NCI-H1417 (cell line): ENCODE measurements at regions not wholly inside any gene's neighbourhood (a gene's known extent, or its start where the extent isn't known, plus 50 kb on each side); places are given as distances from the start of the nearest gene placed in this dataset.
A peak's percentile ranks its signal among the peaks of the same experiment; 100 is the strongest.

Experiments
- DNase-seq, 3 experiments: peaks; one replicate each; lab custom pipeline; 2025; lab: John Stamatoyannopoulos, UW

DNA sequence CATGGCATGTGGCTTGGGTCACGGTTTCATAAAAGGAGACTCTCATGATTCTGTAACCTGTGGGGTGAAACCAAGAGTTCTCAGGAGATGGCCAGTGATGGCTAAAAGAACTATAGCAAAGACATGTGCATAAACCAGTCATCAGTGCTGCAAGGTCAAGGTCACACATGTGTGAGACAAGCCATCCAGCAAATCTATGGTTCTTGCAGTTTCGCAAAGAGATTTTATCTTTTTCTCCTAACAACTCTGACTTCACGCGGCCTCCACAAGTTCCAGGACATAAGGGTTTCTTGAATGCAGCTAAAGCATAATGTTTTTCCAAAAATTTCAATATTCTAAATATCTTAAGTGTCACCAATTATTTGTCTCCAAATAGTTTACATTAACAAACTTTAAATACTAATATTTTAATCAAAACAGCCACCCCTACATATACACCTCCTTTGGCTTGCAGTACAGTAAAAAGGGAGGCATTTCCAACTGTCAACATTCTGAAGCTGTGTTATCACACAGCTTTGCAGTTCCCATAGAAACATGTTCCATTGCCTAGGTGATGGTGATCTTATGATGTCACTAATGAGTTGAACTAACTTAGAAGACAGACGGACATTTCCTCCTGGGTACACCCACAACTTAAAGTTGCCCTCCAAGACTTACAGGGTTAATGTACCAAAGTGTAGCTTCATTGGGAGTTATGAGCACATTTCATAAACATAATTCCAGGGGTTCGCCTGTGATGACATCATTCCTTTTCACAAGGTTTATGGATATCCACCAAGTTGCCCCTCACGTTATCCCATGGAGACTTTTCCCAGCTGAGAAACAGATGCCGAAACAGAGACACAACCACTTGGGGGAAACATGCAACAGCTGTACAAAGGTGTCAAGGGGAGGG is 250.9 kb upstream of the PDE10A start:
- DNase-seq: no peak

DNA sequence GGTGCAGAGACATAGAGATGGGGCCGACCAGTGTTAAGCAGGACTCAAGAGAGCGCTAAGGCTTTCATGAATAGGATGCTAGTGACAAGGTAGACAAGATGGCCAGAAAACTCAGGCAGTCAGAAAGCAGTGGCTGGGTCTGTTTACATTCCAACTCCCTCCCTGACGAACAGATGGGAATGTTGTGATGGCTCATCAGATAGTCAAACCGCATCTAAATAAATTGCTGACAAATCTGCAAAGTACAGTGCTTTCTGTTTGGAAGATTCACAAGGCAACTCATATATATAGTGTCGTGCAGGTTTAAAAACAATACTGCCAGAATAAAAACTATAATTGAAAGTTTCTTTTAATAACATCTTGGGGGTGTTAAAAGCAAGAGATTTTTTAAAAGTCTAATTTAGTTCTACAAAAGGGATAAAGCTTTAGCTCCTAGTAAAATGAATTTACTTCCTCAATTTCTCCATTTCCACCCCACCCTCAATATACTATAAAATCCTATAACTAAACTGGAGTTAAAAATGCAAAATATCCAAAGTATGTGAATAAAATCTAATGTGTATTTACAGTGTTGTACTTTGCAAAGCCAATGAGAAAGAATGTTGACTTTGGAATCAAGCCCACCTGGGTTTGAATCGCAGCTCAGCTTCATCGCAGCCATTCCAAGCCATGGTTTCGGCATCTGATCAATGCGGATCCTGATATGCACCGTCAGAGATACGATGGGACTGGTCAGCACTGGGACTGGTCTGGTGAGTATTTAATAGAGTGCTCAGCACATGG is 247.3 kb upstream of the PDE10A start:
- no peak for DNase-seq

DNA sequence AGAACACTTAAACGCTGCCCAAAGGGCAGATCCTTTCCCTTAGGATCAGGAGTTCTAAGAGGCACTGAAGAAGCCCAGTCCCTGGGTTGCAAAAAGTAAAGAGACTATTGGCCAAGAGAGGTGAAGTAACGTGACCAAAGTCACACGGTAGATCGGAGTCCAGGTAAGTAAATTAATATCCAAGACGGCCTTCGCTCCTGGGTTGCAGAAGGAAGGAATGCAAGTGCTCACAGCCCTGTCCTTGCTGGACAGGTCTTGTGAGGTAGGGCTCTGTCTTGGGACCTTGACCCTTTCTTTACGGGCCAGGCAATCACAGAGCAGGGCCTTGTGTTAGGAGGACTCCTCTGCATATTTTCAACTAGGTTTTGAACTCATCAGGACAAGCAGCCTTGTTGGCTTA is 243.7 kb upstream of the PDE10A start:
- DNase-seq: no peak

DNA sequence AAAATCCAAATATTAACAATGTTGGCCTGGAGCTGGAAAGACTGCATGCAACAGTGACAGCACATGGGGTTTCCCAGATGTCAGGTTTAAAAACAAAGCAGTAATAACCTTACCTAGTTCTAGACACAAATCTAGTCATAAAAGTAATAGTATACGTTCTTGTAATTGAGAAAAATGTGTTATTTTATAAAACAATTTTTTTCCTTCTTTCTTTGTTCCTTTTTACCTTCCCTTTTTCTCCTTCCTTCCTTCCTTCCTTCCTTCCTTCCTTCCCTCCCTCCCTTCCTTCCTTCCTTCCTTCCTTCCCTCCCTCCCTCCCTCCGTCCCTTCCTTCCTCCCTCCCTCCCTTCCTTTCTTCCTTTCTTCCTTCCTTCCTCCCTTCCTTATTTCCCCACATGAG is 242.7 kb upstream of the PDE10A start:
- no peak for DNase-seq

DNA sequence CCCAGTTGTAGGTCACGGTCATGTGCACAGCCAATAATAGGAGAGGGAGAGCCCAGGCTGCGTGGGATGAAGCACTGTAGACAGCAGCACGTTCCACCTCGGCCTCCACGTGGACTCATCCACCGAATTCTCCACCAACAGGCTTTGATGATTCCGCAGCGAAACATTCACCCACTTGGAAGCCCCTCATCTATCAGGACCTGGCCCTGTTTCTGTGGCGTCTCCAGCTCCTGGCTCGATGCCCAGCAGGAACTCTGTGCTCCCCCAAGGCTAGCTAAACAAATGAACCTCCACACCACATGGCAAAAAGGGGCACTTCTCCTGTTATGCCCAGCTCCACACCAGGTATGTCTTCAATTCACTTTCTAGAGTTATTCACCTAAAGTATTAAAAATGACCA is 237.9 kb upstream of the PDE10A start:
- no peak for DNase-seq

DNA sequence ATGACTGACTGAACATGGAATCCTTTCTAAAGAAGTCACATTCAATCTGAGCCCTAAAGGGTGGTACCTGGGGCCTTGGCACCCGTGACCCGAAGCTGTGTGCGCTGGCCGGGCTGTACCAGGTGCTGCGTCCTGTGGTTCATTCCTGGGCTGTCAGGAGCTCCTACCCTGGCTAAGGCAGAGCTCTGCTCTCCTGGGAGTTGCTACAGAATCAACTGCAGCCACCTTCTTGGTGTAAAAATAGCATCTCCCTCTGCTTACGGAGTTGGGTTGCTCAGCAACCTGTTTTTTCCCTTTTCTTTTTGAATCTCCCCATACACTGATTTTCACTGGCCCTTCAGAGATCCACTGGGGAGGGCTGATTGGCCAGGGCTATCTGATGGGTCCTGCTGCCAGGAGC is 236.6 kb upstream of the PDE10A start:
- DNase-seq: no peak

DNA sequence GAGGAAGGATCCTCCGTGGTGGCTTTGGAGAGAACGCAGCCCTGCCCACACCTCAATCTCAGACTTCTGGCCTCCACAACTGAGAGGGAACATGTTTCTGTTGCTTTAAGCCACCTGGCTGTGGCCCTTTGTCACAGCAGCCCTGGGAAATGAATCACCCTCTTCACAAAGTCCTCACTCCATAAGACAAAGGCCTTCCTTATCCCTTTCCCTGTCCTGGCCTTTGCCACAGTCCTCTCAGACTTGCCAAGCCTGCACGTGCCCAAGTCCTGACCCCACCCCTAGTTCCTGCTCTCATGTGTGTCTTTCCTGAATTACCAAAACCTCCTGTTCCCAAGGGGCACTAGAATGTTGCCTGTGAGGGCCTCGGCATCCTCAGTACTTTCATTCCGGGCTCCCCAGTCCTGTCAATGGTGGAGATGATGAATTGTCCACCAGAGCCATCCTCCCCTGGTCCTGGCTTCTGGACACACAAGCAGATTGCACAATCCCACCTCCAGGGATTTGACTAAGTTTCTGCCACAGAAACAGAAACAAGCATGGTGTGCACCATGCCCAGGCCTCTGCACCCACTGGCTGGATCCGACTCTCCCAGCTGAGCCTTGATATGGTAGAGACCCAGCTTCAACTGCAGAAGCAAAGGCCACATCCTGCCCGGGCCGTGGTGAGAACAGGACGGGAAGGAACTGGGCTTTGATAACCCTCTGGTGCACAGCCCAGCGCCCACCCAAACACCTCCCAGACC is 232.6 kb upstream of the PDE10A start:
- no peak for DNase-seq

DNA sequence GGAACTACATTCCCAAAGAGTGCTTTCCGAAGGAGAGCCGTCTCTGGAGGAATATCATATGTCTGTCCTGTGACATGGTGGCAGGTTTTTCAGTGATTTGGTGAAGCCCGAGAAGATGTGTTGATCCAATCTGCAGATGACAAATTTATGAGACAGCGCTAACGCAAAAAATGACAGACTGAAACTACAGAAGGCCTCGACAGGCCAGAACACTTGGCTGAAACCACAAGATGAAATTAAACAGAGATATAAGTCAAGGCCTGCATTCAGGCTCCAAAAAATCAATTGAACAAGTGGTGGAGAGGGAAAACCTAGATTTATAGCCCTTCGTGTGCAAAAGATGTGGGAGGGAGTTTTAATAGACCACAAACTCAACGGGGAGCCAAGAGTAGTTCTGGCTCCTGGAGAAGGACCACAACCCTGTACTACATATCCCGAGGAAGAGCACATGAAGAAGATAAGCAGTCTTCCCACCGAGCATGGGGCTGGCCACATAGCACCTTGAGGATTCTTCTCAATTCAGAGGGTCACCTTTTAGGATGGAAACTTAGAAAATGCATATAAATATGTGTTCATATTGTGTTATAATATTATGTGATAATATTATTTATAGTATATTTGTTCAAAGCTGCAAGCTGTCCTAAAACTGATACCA is 231.3 kb upstream of the PDE10A start:
- no peak for DNase-seq

DNA sequence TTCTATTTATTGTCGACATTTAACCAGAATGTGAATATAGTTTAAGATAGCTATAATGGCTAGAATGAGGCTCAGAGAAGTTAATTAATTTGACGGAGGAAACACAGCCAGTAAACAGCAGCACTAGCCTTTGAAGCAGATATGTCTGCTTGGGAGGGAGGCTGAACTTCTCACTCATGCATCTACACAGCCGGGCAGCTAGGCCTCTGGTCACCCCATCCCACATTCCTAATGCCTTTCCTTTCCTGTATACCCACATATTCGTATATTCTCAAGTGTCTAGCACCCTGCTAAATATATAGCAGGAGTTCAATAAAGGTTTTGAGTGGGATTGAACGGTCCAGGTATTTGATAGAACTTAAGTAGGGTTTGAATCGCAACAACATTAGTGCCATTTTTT is 230.4 kb upstream of the PDE10A start:
- DNase-seq: no peak

DNA sequence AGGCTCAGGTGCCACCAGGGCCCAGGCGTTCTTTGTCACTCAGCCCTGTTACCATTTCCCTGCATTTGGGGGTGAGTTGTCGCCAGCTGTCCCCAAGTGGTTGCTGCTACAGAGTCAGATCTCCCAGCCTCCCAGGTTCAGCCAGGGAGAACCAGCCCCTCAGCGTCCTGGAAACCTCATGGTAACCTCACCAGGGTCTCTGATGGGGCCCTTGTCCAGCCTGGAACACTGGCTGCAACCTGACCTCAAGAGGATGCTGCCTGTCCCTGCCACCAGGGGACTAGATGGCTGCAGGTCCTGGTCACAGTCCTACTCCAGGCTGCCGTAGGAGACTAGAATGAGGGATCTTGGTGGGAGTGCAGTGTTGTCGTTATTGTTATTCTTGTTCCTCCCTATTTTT is 228.3 kb upstream of the PDE10A start:
- no peak for DNase-seq

DNA sequence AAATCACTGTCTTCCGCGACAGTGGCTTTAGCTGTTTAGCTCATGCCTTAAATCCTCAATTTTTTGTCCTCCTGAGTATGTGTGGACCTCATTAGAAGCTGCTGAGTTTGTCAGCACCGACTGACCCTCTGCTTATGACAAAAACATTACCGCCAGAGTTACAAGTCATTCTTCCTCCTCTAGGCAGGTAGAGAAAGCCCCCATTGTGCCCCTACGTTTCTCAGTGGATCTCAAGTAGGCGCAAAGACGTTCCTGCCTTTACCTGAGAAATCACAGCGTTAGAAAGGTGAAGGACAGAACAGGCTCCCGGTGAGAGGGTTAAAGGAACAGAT is 227.3 kb upstream of the PDE10A start:
- DNase-seq: no peak

DNA sequence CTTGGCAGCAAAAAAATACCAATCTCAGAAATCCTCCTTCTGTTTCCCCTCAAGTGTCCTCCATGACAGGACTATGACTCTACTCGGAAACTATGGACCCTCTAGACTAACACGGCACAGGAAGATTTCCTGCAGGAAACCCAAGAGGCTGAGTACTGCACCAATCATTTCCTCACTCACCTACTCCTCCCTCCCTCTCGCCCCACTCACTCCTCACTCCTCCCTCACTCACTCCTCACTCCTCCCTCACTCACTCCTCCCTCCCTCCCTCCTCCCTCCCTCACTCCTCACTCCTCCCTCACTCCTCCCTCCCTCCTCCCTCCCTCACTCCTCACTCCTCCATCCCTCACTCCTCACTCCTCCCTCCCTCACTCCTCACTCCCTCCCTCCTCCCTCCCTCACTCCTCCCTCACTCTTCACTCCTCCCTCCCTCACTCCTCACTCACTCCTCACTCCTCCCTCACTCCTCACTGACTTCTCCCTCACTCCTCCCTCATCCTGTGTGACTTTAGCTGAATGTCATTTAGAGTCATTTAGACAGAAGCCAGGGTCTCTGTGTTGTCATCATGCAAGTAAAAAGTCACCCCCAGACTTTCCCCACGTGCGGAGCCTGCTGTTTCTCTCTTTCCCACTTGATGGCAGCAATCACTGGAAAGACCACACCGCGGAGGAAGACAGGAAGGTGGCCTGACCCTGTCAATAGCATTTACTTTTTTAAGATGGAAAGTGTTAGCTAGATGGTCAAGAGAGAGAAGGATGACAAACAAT is 226.8 kb upstream of the PDE10A start:
- peak in 1 of 3 experiments; percentile 24 for DNase-seq

DNA sequence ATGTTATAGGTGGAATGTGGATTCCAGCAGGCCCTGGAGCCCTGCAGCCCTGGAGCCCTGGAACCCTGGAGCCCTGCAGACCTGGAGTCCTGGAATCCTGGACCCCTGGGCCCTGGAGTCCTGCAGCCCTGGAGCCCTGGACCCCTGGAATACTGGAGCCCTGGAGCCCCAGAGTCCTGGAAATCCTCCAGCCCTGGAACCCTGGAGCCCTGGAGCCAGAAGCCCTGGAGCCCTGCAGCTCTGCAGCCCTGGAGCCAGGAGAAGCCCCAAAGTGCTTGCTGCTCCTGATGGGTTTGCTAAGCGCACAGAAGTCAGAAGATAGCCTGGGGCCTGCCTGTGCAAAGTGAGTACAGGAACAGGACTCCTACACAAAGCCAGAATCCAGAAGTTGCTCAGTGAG is 223.1 kb upstream of the PDE10A start:
- DNase-seq: no peak

DNA sequence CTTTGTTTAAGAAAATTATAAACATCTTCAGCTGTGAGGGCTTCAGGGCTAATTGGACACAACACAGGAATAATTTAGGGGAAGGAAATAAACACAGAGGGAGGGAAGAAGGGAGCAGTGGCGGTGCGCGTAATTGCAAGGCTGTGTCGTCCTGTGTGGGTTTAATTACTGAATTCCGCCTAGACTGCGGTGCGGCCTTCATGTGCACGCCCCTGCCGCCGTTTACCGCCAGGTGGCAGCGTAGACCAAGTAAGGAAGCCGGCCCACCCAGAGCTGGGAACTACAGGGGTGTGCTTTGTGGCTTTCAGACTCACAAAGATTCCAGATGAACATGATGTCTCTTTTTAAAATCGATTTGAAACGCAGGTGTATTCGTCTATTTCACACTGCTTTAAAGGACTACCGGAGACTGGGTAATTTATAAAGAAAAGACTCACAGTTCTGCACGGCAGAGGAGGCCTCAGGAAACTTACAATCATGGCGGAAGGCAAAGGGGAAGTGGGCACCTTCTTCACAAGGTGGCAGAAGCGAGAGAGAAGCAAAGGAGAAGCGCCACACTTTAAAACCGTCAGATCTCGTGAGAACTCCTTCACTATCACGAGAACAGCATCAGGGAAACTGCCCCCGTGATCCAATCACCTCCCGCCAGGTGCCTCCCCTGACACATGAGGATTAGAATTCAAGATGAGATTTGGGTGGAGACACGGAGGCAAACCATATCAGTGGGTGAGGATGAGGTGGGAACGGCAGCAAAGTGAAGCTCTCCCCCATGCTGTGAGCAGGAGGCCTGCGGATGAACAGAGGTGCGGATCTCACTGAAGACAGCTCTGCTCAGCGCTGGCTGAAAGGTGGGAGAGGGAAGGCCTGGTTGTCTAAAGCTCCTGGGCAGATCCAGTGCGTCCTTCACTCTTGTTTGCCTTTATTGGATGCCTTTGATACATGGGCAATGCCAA is 222.0 kb upstream of the PDE10A start:
- peak in 2 of 3 experiments; percentile 30 to 68 for DNase-seq

DNA sequence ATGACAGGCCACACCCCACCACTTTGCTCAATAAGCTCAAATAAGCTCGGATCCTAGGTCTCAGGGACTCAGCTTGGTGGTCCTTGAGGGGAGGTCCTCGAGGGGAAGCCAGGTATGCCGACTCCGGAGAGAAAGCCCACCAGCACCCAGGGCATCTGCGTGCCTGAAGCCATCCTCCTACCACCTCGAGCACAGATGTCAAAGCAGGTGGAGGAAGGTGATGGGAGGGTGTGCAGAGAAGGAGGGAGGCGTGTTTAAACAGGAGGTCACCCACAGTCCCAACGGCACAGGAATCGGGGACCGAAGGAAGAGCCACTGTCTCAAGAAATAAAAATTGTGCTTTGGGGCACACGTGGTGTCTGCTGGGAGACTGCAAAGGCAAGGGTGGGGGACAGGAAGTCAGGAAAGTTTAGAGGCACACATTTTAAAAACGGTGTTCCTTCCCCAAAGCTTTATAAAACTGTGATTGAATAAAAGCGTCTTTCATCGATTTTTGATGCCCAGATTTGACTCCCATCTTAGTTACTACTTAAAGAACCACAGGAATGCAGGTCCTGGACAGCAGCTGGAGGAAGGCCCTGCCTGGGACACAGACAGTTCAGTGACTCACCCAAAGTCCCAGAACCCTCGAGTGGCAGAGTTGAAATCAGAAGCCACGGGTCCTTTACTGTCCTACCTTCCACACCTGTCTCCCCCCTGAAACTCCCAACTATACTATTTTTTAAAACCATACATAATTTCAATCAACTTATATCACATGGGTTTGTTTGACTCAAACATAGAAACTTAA is 221.0 kb upstream of the PDE10A start:
- DNase-seq: no peak

DNA sequence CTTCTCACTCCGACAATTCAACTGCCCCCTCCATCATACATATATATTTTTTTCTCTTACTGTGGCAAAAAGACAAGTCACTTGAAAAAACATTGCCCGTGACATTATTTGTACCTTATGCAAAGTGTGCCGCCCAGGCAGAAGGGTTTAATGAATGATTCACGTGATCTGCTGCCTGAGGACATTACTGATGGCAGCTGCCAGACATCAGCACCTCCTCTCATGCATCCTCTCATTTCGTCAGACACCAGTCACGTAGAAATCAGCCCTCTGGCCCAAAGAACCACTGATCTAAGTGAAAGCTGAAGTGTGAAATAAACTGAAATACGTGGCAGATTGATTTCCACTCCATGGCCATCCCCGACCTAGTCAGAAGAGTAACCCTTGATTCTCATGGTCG is 218.8 kb upstream of the PDE10A start:
- no peak for DNase-seq

DNA sequence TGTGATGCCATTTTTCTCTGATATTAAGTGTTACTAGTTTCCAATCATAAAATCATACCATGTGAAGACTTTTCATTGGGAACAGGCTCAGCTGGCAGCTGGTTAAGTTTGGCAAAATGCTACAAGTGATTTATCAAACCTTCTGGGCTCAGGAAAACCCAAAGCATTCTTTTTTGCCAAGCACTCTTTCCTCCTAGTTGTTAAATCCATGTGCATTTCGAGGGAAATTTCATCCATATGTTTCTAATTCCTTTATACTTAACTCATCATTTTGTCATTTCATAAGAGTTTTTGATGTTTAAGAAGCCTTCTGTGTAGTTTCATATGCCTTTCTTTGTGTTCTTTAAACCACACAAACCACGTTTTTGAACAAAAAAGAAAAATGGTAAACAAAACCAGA is 217.6 kb upstream of the PDE10A start:
- no peak for DNase-seq

DNA sequence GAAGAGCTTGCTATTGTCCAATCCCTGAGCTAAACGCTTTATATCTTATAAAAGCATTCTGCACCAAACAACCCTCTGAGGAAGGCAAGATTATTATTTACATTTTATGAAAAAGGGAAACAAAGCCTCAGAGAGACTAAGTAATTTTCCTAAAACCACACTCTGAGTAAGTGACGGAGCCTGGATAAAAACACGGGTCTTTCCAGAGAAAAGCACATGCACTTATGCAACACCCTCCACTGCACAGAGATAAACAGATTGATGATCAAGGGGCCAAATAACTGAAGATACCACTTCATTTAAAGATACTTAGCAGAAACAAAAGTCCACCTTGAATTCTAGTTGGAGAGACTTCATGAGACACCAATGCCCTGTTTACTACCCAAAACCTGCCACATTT is 214.7 kb upstream of the PDE10A start:
- DNase-seq: no peak

DNA sequence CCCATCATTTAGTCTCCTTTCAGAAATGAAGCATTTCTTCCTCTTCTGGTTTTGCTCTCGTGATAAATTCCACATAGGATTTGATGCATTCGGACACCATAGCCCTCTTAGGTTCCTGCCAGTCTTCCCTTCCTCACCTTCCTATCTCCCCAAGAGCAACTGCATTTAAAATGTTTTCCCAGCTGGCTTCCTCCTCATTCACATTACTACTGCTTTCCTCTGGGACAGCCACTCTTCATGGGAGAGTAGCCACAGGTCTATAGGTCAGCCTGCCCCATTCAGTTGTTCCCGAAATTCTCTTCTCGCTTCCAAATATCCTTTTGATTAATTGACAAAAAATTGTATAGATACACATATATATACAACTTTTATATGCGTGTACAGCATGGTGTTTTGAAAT is 214.2 kb upstream of the PDE10A start:
- DNase-seq: no peak

DNA sequence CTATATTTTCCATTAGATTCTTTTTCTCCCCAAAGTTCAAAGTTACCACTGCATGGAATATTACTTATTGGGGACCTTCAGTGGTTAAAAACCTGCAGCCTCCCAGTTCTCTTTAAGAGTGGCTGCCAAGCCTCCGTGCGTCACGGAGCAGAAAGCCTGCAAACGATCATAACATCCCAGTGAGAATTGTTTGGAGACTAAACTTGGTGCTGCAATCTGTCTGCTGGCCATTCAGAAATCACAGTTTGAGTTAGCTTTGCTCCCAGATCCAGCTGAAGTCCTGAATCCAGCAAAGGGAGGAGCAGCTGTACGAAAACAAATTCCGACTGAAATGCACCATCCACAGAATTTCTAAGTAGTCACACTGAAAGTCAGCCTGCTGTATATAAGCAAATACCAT is 213.5 kb upstream of the PDE10A start:
- no peak for DNase-seq
